LNCaP clone FGC (cell line): ENCODE measurements at regions not wholly inside any gene's neighbourhood (a gene's known extent, or its start where the extent isn't known, plus 50 kb on each side); places are given as distances from the start of the nearest gene placed in this dataset.

ENCODE experiments used
- DNase-seq: peaks from one replicate; pipeline ENCODE4 v3.0.0-alpha.2; 2011; ENCODE audit warnings: low read depth
- H3K4me3 ChIP-seq: 2 replicates; pipeline ENCODE4 v1.5.1; 2011; ENCODE audit warnings: mild to moderate bottlenecking, low read depth, low read length, control low read depth
- TF ChIP-seq, protein P1 (sequence below): IDR thresholded peaks from 2 replicates; pipeline ENCODE4 v1.5.1; 2012; ENCODE audit warnings: mild to moderate bottlenecking; ENCODE audit not compliant: control insufficient read depth, insufficient read depth; ENCODE audit errors: extremely low read depth

DNA sequence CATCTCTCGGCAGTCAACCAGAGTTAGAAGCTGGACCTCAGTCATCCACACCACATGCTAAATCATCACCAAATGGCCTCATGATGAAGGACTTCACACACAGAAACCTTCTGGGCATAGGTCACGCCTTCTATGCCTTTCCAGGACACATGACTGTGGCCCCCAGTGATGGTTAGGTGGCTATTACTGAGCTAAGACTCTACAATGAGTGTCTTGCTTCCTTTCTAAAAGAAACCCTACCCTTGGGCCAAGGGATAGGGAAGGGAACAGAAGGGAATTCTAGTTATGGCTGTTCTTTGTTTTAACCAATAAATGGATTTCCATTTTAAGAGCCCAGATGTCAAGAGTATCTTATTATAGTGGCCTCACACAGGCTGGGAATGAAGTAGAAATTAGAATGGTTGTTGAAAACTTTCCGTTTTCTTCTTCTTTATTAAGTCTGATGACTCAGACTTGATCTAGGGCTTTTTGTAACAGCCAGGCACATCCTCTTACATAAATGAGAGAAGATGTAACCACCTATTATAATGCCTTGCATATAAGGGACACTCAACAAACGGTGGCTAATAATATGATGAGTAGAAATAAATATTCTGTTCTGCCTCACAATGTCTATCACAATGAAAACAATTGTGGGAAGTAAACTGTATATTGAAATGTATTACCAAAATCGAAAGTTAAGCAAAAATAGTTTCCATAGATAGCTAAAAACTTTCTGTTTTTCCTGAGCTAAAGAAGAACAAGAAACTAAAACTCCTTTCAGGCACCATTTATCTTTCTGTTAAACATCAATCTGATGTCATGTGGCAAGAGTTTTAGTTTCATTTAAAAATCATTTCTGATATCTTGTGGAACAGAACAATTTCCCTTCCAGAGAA, 62.5 kb upstream of the TOMM7 start:
- H3K4me3 ChIP-seq, result no peak overlapping the region
- TF ChIP-seq, protein P1, sequence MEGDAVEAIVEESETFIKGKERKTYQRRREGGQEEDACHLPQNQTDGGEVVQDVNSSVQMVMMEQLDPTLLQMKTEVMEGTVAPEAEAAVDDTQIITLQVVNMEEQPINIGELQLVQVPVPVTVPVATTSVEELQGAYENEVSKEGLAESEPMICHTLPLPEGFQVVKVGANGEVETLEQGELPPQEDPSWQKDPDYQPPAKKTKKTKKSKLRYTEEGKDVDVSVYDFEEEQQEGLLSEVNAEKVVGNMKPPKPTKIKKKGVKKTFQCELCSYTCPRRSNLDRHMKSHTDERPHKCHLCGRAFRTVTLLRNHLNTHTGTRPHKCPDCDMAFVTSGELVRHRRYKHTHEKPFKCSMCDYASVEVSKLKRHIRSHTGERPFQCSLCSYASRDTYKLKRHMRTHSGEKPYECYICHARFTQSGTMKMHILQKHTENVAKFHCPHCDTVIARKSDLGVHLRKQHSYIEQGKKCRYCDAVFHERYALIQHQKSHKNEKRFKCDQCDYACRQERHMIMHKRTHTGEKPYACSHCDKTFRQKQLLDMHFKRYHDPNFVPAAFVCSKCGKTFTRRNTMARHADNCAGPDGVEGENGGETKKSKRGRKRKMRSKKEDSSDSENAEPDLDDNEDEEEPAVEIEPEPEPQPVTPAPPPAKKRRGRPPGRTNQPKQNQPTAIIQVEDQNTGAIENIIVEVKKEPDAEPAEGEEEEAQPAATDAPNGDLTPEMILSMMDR, result no peak
- no peak for DNase-seq

DNA sequence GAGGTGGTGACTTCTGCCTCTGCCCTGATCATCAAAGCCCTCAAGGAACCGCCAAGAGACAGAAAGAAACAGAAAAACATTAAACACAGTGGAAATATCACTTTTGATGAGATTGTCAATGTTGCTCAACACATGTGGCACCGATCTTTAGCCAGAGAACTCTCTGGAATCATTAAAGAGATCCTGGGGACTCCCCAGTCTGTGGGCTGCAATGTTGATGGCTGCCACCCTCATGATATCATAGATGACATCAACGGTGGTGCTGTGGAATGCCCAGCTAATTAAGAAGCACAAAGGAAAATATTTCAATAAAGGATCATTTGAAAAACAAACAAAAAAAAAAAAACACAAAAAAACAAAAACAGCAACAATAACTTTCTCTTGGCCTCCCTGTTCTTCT, 59.5 kb upstream of the TOMM7 start:
- no peak overlapping the region for H3K4me3 ChIP-seq
- TF ChIP-seq, protein P1, result no peak
- DNase-seq, result no peak

DNA sequence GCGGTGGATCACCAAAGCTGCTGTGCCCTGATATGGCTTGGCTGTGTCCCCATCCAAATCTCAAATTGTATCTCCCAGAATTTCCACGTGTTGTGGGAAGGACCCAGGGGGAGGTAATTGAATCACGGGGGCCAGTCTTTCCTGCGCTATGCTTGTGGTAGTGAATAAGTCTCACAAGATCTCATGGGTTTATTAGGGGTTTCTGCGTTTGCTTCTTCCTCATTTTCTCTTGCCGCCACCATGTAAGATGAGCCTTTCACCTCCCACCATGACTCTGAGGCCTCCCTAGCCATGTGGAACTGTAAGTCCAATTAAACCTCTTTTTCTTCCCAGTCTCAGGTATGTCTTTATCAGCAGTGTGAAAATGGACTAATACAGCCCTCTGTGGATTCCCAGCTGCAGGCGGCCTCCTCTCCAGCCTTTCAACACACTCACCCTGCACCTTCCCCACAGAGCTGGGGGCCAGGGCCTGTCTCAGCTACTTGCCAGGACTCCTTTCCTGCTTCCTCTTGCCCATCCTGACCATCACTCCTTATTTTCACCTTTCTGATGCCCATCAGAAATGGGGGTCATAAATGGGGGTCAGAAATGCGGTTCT, 57.2 kb upstream of the TOMM7 start:
- TF ChIP-seq, protein P1, result no peak
- DNase-seq, result no peak
- H3K4me3 ChIP-seq, result no peak overlapping the region

DNA sequence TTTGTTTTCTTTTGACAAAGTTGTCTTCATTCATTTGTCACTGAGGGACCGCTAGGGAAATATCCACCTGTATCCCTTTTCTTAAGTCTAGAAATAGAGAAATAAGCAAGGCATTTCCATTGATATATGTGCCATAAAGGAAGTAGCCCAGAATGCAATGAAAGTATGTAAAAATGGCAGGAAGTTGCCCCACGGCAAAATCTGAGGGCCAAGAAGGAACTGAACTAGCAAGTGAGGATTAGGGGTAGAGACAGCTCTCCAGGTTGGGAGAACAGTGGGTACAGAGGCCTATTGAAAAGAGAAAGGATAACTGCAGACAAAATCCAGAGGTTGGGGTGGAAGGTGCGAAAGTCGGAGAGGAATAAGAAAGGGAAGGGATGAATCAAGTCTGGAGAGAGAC, 56.6 kb upstream of the TOMM7 start:
- DNase-seq, result no peak
- H3K4me3 ChIP-seq, result no peak overlapping the region
- TF ChIP-seq, protein P1, result no peak

DNA sequence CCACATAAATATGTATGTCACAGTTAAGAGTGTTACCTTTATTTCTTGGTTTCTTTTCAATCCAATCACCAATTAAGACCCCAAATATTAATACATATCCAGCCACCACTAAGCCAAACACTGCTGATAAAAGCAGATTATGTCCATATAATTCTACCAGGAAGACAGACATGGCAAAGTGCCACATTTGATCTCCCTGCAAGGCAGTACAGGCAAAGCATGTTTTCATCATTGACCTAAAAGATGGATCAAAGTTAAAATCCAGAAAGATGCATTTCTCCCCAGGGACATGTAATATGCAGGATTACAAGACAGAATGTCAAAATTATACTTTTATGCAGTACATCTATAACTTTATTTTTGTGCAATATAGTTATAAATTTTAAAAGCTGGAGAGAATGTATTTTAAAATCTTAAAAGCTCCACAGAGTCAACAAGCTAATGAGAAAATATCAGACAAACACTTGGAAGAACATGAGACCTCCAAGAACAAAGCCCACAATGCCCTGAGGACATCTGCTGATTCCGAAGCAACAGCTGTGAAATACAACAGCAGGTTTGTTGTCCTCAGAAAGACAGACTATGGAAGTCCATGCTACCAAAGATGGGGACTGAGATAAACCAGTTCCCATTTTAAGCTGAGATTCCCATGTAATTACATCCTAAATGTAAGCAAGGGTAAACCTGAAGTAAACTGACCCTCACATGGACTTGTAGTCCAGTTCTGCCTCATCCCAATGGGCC, 54.5 kb upstream of the TOMM7 start:
- H3K4me3 ChIP-seq, result no peak overlapping the region
- TF ChIP-seq, protein P1, result no peak
- DNase-seq, result no peak

DNA sequence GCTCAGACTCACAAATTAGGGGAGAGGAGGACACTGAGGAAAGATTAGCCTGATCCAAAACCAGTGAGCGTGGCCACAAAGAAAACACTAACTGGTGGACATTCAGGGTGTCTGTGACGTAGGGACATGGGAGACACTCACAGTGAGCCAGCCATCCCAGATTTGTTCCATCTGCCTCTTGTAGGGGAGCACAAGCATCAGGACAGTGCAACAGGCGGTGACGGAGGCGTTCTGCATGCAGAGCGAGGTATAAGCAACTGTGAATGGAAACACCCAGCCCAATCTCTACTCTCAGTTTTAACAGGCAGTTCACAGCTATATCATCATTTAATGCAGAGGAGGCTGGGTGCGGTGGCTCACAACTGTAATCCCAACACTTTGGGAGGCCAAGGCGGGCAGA, 52.8 kb upstream of the TOMM7 start:
- H3K4me3 ChIP-seq, result no peak overlapping the region
- no peak for DNase-seq
- TF ChIP-seq, protein P1, result no peak
